H1 (cell line): ENCODE measurements at regions not wholly inside any gene's neighbourhood (a gene's known extent, or its start where the extent isn't known, plus 50 kb on each side); places are given as distances from the start of the nearest gene placed in this dataset.

Source experiments
- CTCF ChIA-PET: fragments of 300-600 bp; sonication (Branson Sonifier 250); formaldehyde crosslinking; loops from one replicate; lab custom pipeline; 2021; ENCODE audit not compliant: partially characterized antibody; lab: Charles Lee
- POLR2A ChIA-PET: fragments of 300-600 bp; sonication (Branson Sonifier 250); formaldehyde crosslinking; loops from one replicate; lab custom pipeline; 2021; ENCODE audit warnings: inconsistent platforms; ENCODE audit not compliant: partially characterized antibody; lab: Charles Lee
- DNase-seq, 2 experiments: peaks; one replicate each; pipeline versions ENCODE4 v3.0.0 to v3.0.0-alpha.2; 2010 to 2022; ENCODE audit warnings: low spot score in 2 of 2, low read depth in 1 of 2, mixed read lengths in 1 of 2
- FAIRE-seq: peaks from 2 replicates; lab custom pipeline; 2011; peaks lifted over from hg19 to GRCh38; lab: Jason Lieb, UNC
- H2AFZ ChIP-seq: 2 replicates; pipeline ENCODE4 v1.8.1; 2012; ENCODE audit warnings: low read length, inconsistent platforms
- H2AK5ac ChIP-seq: 2 replicates; pipeline ENCODE4 v1.6.1; 2013; ENCODE audit warnings: low read depth, low read length
- H2BK120ac ChIP-seq: replicated peaks from 2 replicates; pipeline ENCODE3; 2013; ENCODE audit warnings: low read depth, low read length, inconsistent platforms
- H2BK12ac ChIP-seq: 2 replicates; pipeline ENCODE4 v1.6.1; 2013; ENCODE audit warnings: low read depth, low read length
- H2BK15ac ChIP-seq: 2 replicates; pipeline ENCODE4 v1.6.1; 2013; ENCODE audit warnings: low read length
- H2BK20ac ChIP-seq: 2 replicates; pipeline ENCODE4 v1.6.1; 2013; ENCODE audit warnings: low read length
- H2BK5ac ChIP-seq: 2 replicates; pipeline ENCODE4 v1.6.1; 2013; ENCODE audit warnings: low read depth, low read length
- H3K14ac ChIP-seq: 2 replicates; pipeline ENCODE4 v1.6.1; 2013; ENCODE audit warnings: inconsistent platforms; ENCODE audit not compliant: insufficient read length
- H3K18ac ChIP-seq: 2 replicates; pipeline ENCODE4 v1.6.1; 2013; ENCODE audit warnings: low read length; ENCODE audit errors: extremely low read depth
- H3K23ac ChIP-seq: 2 replicates; pipeline ENCODE4 v1.6.1; 2013; ENCODE audit warnings: inconsistent platforms; ENCODE audit not compliant: insufficient read length
- H3K23me2 ChIP-seq: 2 replicates; pipeline ENCODE4 v1.6.1; 2013; ENCODE audit warnings: low read depth, low read length
- H3K27ac ChIP-seq: 2 replicates; pipeline ENCODE4 v1.6.1; 2011; ENCODE audit warnings: low read depth, low read length, inconsistent platforms
- H3K27me3 ChIP-seq, 4 experiments: replicated peaks in 1 of 4; 1 replicate in 1 of 4; 2 replicates in 3 of 4; pipeline versions ENCODE4 v1.6.1 to v1.8.1; 2011 to 2013; ENCODE audit warnings: low read length in 3 of 4, mild to moderate bottlenecking in 3 of 4, inconsistent platforms in 2 of 4, mixed read lengths in 2 of 4, moderate library complexity in 1 of 4; ENCODE audit not compliant: control insufficient read depth in 3 of 4, insufficient read depth in 3 of 4; ENCODE audit errors: extremely low read depth in 1 of 4
- H3K36me3 ChIP-seq, 4 experiments: 2 replicates each; pipeline versions ENCODE4 v1.6.1 to v1.8.1; 2011 to 2013; ENCODE audit warnings: mild to moderate bottlenecking in 4 of 4, low read length in 3 of 4, moderate library complexity in 2 of 4, control low read depth in 1 of 4, inconsistent platforms in 1 of 4; ENCODE audit not compliant: insufficient read depth in 4 of 4, control insufficient read depth in 2 of 4
- H3K4ac ChIP-seq: replicated peaks from 2 replicates; pipeline ENCODE3; 2013; ENCODE audit warnings: low read length, low read depth, mixed read lengths, inconsistent platforms; ENCODE audit not compliant: insufficient read length
- H3K4me1 ChIP-seq, 4 experiments: replicated peaks in 1 of 4; 1 replicate in 1 of 4; 2 replicates in 3 of 4; pipeline versions ENCODE4 v1.6.1 to v1.8.1; 2011 to 2013; ENCODE audit warnings: low read length in 3 of 4, inconsistent platforms in 2 of 4, mixed read lengths in 1 of 4; ENCODE audit not compliant: insufficient read depth in 4 of 4, control insufficient read depth in 3 of 4
- H3K4me2 ChIP-seq, 2 experiments: 2 replicates each; pipeline versions ENCODE4 v1.6.1 to v1.8.1; 2011 to 2013; ENCODE audit warnings: low read depth in 2 of 2, low read length in 2 of 2, control low read depth in 1 of 2, inconsistent platforms in 1 of 2, mild to moderate bottlenecking in 1 of 2; ENCODE audit not compliant: insufficient read depth in 1 of 2
- H3K4me3 ChIP-seq, 4 experiments: fragments of 200-600, 300-600 bp in 1 of 4; sonication (generic), shearing (Covaris generic), sonication (Bioruptor Twin) in 1 of 4; 2 replicates each; pipeline versions ENCODE4 v1.5.1 to v1.8.1; 2011 to 2016; ENCODE audit warnings: low read length in 4 of 4, low read depth in 3 of 4, control low read depth in 2 of 4, inconsistent platforms in 2 of 4, mild to moderate bottlenecking in 2 of 4, mixed read lengths in 1 of 4, moderate library complexity in 1 of 4; ENCODE audit not compliant: insufficient read depth in 2 of 4; ENCODE audit errors: extremely low read depth in 1 of 4
- H3K56ac ChIP-seq: replicated peaks from 2 replicates; pipeline ENCODE3; 2013; ENCODE audit warnings: low read depth, mild to moderate bottlenecking, mixed read lengths, low read length, inconsistent platforms; ENCODE audit not compliant: insufficient read length
- H3K79me1 ChIP-seq: 2 replicates; pipeline ENCODE4 v1.6.1; 2013; ENCODE audit warnings: low read depth, low read length, control low read depth
- H3K79me2 ChIP-seq, 2 experiments: 2 replicates each; pipeline versions ENCODE4 v1.6.1 to v1.8.1; 2012 to 2013; ENCODE audit warnings: low read length in 2 of 2, mild to moderate bottlenecking in 2 of 2, inconsistent platforms in 1 of 2; ENCODE audit not compliant: insufficient read depth in 2 of 2, control insufficient read depth in 1 of 2
- H3K9ac ChIP-seq, 4 experiments: replicated peaks in 1 of 4; 1 replicate in 1 of 4; 2 replicates in 3 of 4; pipeline versions ENCODE4 v1.6.1 to v1.8.1; 2011 to 2013; ENCODE audit warnings: low read depth in 3 of 4, low read length in 3 of 4, control low read depth in 2 of 4, mild to moderate bottlenecking in 2 of 4, moderate library complexity in 2 of 4, inconsistent platforms in 1 of 4; ENCODE audit errors: extremely low read depth in 1 of 4
- H3K9me3 ChIP-seq, 2 experiments: 2 replicates each; pipeline versions ENCODE4 v1.6.1 to v1.8.1; 2012 to 2013; ENCODE audit warnings: mild to moderate bottlenecking in 2 of 2, moderate library complexity in 2 of 2, control low read depth in 1 of 2, inconsistent platforms in 1 of 2, low read depth in 1 of 2, low read length in 1 of 2, mixed read lengths in 1 of 2; ENCODE audit not compliant: insufficient read depth in 2 of 2
- H4K20me1 ChIP-seq, 2 experiments: replicated peaks in 1 of 2; 2 replicates each; pipeline versions ENCODE3 to v1.8.1; 2011 to 2013; ENCODE audit warnings: inconsistent platforms in 2 of 2, low read length in 2 of 2, mild to moderate bottlenecking in 1 of 2; ENCODE audit not compliant: insufficient read depth in 2 of 2, control insufficient read depth in 1 of 2
- H4K5ac ChIP-seq: 2 replicates; pipeline ENCODE4 v1.6.1; 2013; ENCODE audit warnings: low read length, low read depth, mixed read lengths, inconsistent platforms; ENCODE audit not compliant: insufficient read length
- H4K8ac ChIP-seq: 2 replicates; pipeline ENCODE4 v1.8.0; 2013; ENCODE audit warnings: mild to moderate bottlenecking, moderate library complexity, low read length, inconsistent platforms; ENCODE audit not compliant: insufficient read depth; ENCODE audit errors: extremely low read depth
- H4K91ac ChIP-seq: replicated peaks from 2 replicates; pipeline ENCODE3; 2013; ENCODE audit warnings: low read length, mixed read lengths, inconsistent platforms; ENCODE audit not compliant: insufficient read length
- BRCA1 ChIP-seq: IDR thresholded peaks from 2 replicates; pipeline ENCODE4 v1.6.1; 2012; ENCODE audit warnings: low read depth, low read length, improper control_type of control experiment
- CBX8 ChIP-seq: fragments of 300-800, 300-1000 bp; sonication (generic); IDR thresholded peaks from 2 replicates; pipeline ENCODE4 v1.7.1; 2016; ENCODE audit warnings: low read depth, low read length, borderline replicate concordance
- E2F6 ChIP-seq: IDR thresholded peaks from 2 replicates; pipeline ENCODE4 v1.6.1; 2012; ENCODE audit warnings: inconsistent platforms
- FOSL1 ChIP-seq: IDR thresholded peaks from 2 replicates; pipeline ENCODE4 v1.6.1; 2011; ENCODE audit warnings: mild to moderate bottlenecking, low read depth, low read length, moderate library complexity; ENCODE audit not compliant: insufficient read depth
- KDM1A ChIP-seq: fragments of 200-600, 300-600 bp; sonication (generic); IDR thresholded peaks from 2 replicates; pipeline ENCODE4 v1.7.1; 2016; ENCODE audit warnings: mild to moderate bottlenecking, low read length, borderline replicate concordance
- KDM4A ChIP-seq: IDR thresholded peaks from one replicate; pipeline ENCODE4 v1.7.1; 2012; ENCODE audit warnings: low read depth, mild to moderate bottlenecking, moderate library complexity, low read length, inconsistent platforms; ENCODE audit not compliant: severe bottlenecking
- NRF1 ChIP-seq: IDR thresholded peaks from 2 replicates; pipeline ENCODE4 v1.6.1; 2011; ENCODE audit warnings: mild to moderate bottlenecking, low read depth, low read length, improper control_type of control experiment
- POLR2A ChIP-seq, 2 experiments: IDR thresholded peaks; 1 replicate in 1 of 2; 2 replicates in 1 of 2; pipeline ENCODE4 v1.6.1; 2011; ENCODE audit warnings: low read depth in 2 of 2, low read length in 2 of 2, mild to moderate bottlenecking in 2 of 2; ENCODE audit errors: control extremely low read depth in 1 of 2
- POLR2AphosphoS5 ChIP-seq: IDR thresholded peaks from 2 replicates; pipeline ENCODE4 v1.6.1; 2011; ENCODE audit warnings: low read depth, low read length
- RNF2 ChIP-seq: fragments of 200-900, 300-1000 bp; sonication (generic); IDR thresholded peaks from 2 replicates; pipeline ENCODE4 v1.7.1; 2016; ENCODE audit warnings: borderline replicate concordance, low read depth, mild to moderate bottlenecking, antibody characterized with exemption, low read length; ENCODE audit not compliant: poor library complexity, severe bottlenecking; ENCODE audit errors: missing control alignments
- SAP30 ChIP-seq: fragments of 300-600 bp; sonication (generic); IDR thresholded peaks from 2 replicates; pipeline ENCODE4 v1.7.1; 2012; ENCODE audit warnings: low read length, moderate library complexity, mild to moderate bottlenecking, inconsistent platforms; ENCODE audit not compliant: insufficient read depth, insufficient replicate concordance
- TBP ChIP-seq: IDR thresholded peaks from 2 replicates; pipeline ENCODE4 v1.6.1; 2011; ENCODE audit warnings: low read depth, low read length, improper control_type of control experiment
- USF2 ChIP-seq: IDR thresholded peaks from 2 replicates; pipeline ENCODE4 v1.6.1; 2011; ENCODE audit warnings: low read length, improper control_type of control experiment
- WGBS, 2 experiments: shearing (Covaris generic) in 1 of 2; methylation state at CpG; one replicate each; pipeline versions ENCODE4 v1.1.6 to v1.1.7; 2013 to 2015; ENCODE audit warnings: low lambda C conversion rate in 2 of 2, mixed read lengths in 2 of 2, inconsistent platforms in 1 of 2, low coverage in 1 of 2, missing lambda C conversion rate in 1 of 2; ENCODE audit not compliant: insufficient replicate concordance in 2 of 2, insufficient coverage in 1 of 2, insufficient read length in 1 of 2; ENCODE audit errors: extremely low coverage in 1 of 2, missing lambda C conversion rate in 1 of 2; 5-methylcytosine and 5-hydroxymethylcytosine counted together

GRCh38 chr1:187275346-187275745 is 446.6 kb downstream of the PLA2G4A start:
- no peak overlapping the region for H3K18ac ChIP-seq
- H3K27ac ChIP-seq: no peak overlapping the region
- no peaks in the 10 kb centered on the region for H3K9me3 ChIP-seq
- H3K79me2 ChIP-seq: no peaks in the 10 kb centered on the region
- H4K5ac ChIP-seq: no peak overlapping the region
- ChIA-PET POLR2A (no interaction called here), CTCF (no interaction called here)
- no peak overlapping the region for H4K8ac ChIP-seq
- H3K4ac ChIP-seq: no peak overlapping the region
- no peak for FAIRE-seq
- no peak overlapping the region for H3K4me2 ChIP-seq
- H2BK5ac ChIP-seq: no peak overlapping the region
- H3K23me2 ChIP-seq: no peaks in the 10 kb centered on the region
- no peak overlapping the region for H2AFZ ChIP-seq
- H3K79me1 ChIP-seq: no peaks in the 10 kb centered on the region
- no peak overlapping the region for H3K14ac ChIP-seq
- H2BK15ac ChIP-seq: no peak overlapping the region
- H4K91ac ChIP-seq: no peak overlapping the region
- no peaks in the 10 kb centered on the region for H4K20me1 ChIP-seq
- no peak overlapping the region for H2BK120ac ChIP-seq
- WGBS, 2 experiments: 97 to 100% methylated on average over 1 of the region's 1 CpG
- no peak for DNase-seq
- peaks cover 0 to 3% (median 0%) of the 10 kb centered on the region in 4 experiments; a peak in 1 of 7 replicates for H3K4me1 ChIP-seq
- no peak overlapping the region for H3K23ac ChIP-seq
- no peak overlapping the region for H3K9ac ChIP-seq
- no peak overlapping the region for H2BK12ac ChIP-seq
- H2BK20ac ChIP-seq: no peak overlapping the region
- no peak overlapping the region for H3K56ac ChIP-seq
- no peaks in the 10 kb centered on the region for H3K27me3 ChIP-seq
- no peaks in the 10 kb centered on the region for H3K36me3 ChIP-seq
- H3K4me3 ChIP-seq: no peak overlapping the region
- H2AK5ac ChIP-seq: no peak overlapping the region
- TF ChIP-seq E2F6 (no peak), SAP30 (no peak), KDM4A (no peak), CBX8 (no peak), NRF1 (no peak), POLR2A (IDR thresholded peaks at IDR 0.05; ENCODE audit: control extremely low read depth in 1 of 2, low read depth in 2 of 2, low read length in 2 of 2) (no peak), FOSL1 (no peak), POLR2AphosphoS5 (no peak), RNF2 (no peak), USF2 (no peak), BRCA1 (no peak), TBP (no peak), KDM1A (no peak)
